ENCODE measurements at regions not wholly inside any gene's neighbourhood (a gene's known extent, or its start where the extent isn't known, plus 50 kb on each side); places are given as distances from the start of the nearest gene placed in this dataset.

DNA sequence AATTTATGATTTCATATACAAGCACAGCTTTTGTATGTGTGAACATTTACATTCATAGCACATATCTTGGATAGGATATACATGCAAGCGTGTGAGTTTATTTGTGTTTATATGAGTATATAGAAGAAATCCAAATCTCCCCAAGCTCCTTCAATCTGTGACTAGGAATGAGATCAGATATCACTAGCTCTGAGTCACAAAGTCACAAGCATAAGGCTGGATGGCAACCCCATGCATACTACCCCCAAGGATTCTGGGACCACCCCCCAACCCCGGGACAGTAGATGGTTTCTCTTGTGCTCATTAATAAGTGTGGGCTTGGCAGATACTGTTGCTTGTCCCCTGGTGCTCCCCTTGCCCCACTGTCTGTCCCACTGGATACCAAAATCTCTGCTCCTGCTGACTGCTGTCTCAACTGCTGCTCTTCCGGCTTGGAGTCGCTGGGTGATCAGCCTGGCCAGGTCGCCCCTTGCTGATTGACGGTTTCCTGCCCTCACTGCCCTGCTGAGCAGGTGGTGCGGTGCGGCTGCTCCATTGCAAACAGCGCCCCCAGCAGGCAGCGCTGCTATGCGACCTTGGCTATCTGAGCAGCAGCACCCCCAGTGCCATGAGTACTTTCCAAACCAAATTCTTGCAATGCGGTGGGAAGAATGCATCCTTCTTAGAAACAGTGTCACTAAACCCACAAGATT lies 279.4 kb downstream of the CD83 start:
- TF ChIP-seq, protein P1, sequence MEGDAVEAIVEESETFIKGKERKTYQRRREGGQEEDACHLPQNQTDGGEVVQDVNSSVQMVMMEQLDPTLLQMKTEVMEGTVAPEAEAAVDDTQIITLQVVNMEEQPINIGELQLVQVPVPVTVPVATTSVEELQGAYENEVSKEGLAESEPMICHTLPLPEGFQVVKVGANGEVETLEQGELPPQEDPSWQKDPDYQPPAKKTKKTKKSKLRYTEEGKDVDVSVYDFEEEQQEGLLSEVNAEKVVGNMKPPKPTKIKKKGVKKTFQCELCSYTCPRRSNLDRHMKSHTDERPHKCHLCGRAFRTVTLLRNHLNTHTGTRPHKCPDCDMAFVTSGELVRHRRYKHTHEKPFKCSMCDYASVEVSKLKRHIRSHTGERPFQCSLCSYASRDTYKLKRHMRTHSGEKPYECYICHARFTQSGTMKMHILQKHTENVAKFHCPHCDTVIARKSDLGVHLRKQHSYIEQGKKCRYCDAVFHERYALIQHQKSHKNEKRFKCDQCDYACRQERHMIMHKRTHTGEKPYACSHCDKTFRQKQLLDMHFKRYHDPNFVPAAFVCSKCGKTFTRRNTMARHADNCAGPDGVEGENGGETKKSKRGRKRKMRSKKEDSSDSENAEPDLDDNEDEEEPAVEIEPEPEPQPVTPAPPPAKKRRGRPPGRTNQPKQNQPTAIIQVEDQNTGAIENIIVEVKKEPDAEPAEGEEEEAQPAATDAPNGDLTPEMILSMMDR (IDR thresholded peaks at IDR 0.05; ENCODE audit: low read length), result no peak
- no peak for TF ChIP-seq EZH2phosphoT487 (IDR thresholded peaks at IDR 0.05; ENCODE audit: low read length)
- no peak for TF ChIP-seq EZH2 (optimal IDR thresholded peaks at IDR 0.05; ENCODE audit: low read depth, low read length)

Measured in MM.1S (cell line).